ENCODE measurements at regions not wholly inside any gene's neighbourhood (a gene's known extent, or its start where the extent isn't known, plus 50 kb on each side); places are given as distances from the start of the nearest gene placed in this dataset.

- no peak for DNase-seq (ENCODE audit: low spot score)
- no peaks in the 10 kb centered on the region for H4K20me1 ChIP-seq (ENCODE audit: low read depth)
- H3K79me2 ChIP-seq (ENCODE audit: low read depth), result no peaks in the 10 kb centered on the region
- Mint-ChIP-seq H3K4me3 (no peak overlapping the region), H3K27ac (no peak overlapping the region), H3K9me3 (no peaks in the 10 kb centered on the region), H3K27me3 (ENCODE audit: insufficient read depth, low read depth) (peaks cover 2% of the 10 kb centered on the region), H3K36me3 (no peaks in the 10 kb centered on the region), H3K4me1 (no peaks in the 10 kb centered on the region)
- H3K4me1 ChIP-seq, result no peaks in the 10 kb centered on the region
- H3K9me3 ChIP-seq (ENCODE audit: low read depth), result no peaks in the 10 kb centered on the region
- H3K4me2 ChIP-seq, result no peak overlapping the region
- H3K9ac ChIP-seq, result no peak overlapping the region
- no peaks in the 10 kb centered on the region for H3K36me3 ChIP-seq
- no peak overlapping the region for H2AFZ ChIP-seq (replicated peaks)
- H3K27ac ChIP-seq, result no peak overlapping the region
- no peak for TF ChIP-seq CTCF (IDR thresholded peaks at IDR 0.05)
- TF ChIP-seq EZH2 (IDR thresholded peaks at IDR 0.05), result no peak
- no peak for TF ChIP-seq EZH2phosphoT487 (IDR thresholded peaks at IDR 0.05)
- no peaks in the 10 kb centered on the region for H3K27me3 ChIP-seq
- no peaks in the 10 kb centered on the region for H3F3A ChIP-seq (ENCODE audit: low read depth)
- H3K4me3 ChIP-seq, result no peak overlapping the region
Observed at GRCh38 chr16:47927330-47927729, 228.5 kb downstream of the ABCC12 start.

- H4K20me1 ChIP-seq (ENCODE audit: low read depth), result no peaks in the 10 kb centered on the region
- H3K4me2 ChIP-seq, result no peak overlapping the region
- H3F3A ChIP-seq (ENCODE audit: low read depth), result no peaks in the 10 kb centered on the region
- H3K4me3 ChIP-seq, result no peak overlapping the region
- no peaks in the 10 kb centered on the region for H3K36me3 Mint-ChIP-seq
- no peak overlapping the region for H3K9ac ChIP-seq
- no peak overlapping the region for H2AFZ ChIP-seq (replicated peaks)
- H3K36me3 ChIP-seq, result no peaks in the 10 kb centered on the region
- no peak overlapping the region for H3K27ac ChIP-seq
- H3K79me2 ChIP-seq (ENCODE audit: low read depth), result no peaks in the 10 kb centered on the region
- H3K4me1 Mint-ChIP-seq, result no peaks in the 10 kb centered on the region
- no peak overlapping the region for H3K4me3 Mint-ChIP-seq
- TF ChIP-seq EZH2phosphoT487 (IDR thresholded peaks at IDR 0.05), result no peak
- TF ChIP-seq EZH2 (IDR thresholded peaks at IDR 0.05), result no peak
- no peak for TF ChIP-seq CTCF (IDR thresholded peaks at IDR 0.05)
- H3K27ac Mint-ChIP-seq, result no peak overlapping the region
- H3K27me3 ChIP-seq, result no peaks in the 10 kb centered on the region
- DNase-seq (ENCODE audit: low spot score), result no peak
- H3K9me3 Mint-ChIP-seq, result no peaks in the 10 kb centered on the region
- H3K9me3 ChIP-seq (ENCODE audit: low read depth), result no peaks in the 10 kb centered on the region
- H3K27me3 Mint-ChIP-seq (ENCODE audit: insufficient read depth, low read depth), result peaks cover 2% of the 10 kb centered on the region
- H3K4me1 ChIP-seq, result no peaks in the 10 kb centered on the region
Observed at GRCh38 chr16:47925811-47926460, 229.9 kb downstream of the ABCC12 start.

- H3K27ac Mint-ChIP-seq, result no peak overlapping the region
- Histone ChIP-seq H3K27me3 (no peaks in the 10 kb centered on the region), H3K79me2 (ENCODE audit: low read depth) (no peaks in the 10 kb centered on the region), H3K4me3 (no peak overlapping the region), H3K4me2 (no peak overlapping the region), H2AFZ (replicated peaks) (no peak overlapping the region), H3K4me1 (no peaks in the 10 kb centered on the region), H3K36me3 (no peaks in the 10 kb centered on the region), H4K20me1 (ENCODE audit: low read depth) (no peaks in the 10 kb centered on the region), H3K9me3 (ENCODE audit: low read depth) (no peaks in the 10 kb centered on the region), H3K27ac (no peak overlapping the region), H3F3A (ENCODE audit: low read depth) (no peaks in the 10 kb centered on the region), H3K9ac (no peak overlapping the region)
- no peaks in the 10 kb centered on the region for H3K9me3 Mint-ChIP-seq
- no peak for DNase-seq (ENCODE audit: low spot score)
- H3K4me3 Mint-ChIP-seq, result no peak overlapping the region
- H3K4me1 Mint-ChIP-seq, result no peaks in the 10 kb centered on the region
- no peaks in the 10 kb centered on the region for H3K36me3 Mint-ChIP-seq
- peaks cover 2% of the 10 kb centered on the region for H3K27me3 Mint-ChIP-seq (ENCODE audit: insufficient read depth, low read depth)
- no peak for TF ChIP-seq EZH2 (IDR thresholded peaks at IDR 0.05)
- TF ChIP-seq CTCF (IDR thresholded peaks at IDR 0.05), result no peak
- no peak for TF ChIP-seq EZH2phosphoT487 (IDR thresholded peaks at IDR 0.05)
Observed at GRCh38 chr16:47924950-47925349, 230.8 kb downstream of the ABCC12 start.
